DND-41 (cell line): ENCODE measurements at regions not wholly inside any gene's neighbourhood (a gene's known extent, or its start where the extent isn't known, plus 50 kb on each side); places are given as distances from the start of the nearest gene placed in this dataset.

ENCODE experiments used
- ATAC-seq: fragments of 200-7000 bp; cut with Tn5 transposase; 3 replicates; pipeline ENCODE4 v1.9.1; 2021; ENCODE audit warnings: low read depth; ENCODE audit not compliant: insufficient read depth
- DNase-seq: peaks from one replicate; pipeline ENCODE4 v3.0.0-alpha.2; 2020
- H2AFZ ChIP-seq: 2 replicates; pipeline ENCODE4 v1.6.0; 2012; ENCODE audit warnings: low read depth, low read length
- H3K27ac ChIP-seq: 2 replicates; pipeline ENCODE4 v1.5.1; 2012; ENCODE audit warnings: low read length, inconsistent platforms
- H3K27me3 ChIP-seq: fragments of 200-600 bp; sonication (generic); 2 replicates; pipeline ENCODE4 v1.6.0; 2012; ENCODE audit warnings: low read length, mild to moderate bottlenecking, inconsistent platforms; ENCODE audit not compliant: insufficient read depth, poor library complexity
- H3K36me3 ChIP-seq: 2 replicates; pipeline ENCODE4 v1.5.1; 2012; ENCODE audit warnings: low read length, inconsistent platforms; ENCODE audit not compliant: insufficient read depth
- H3K4me1 ChIP-seq: 2 replicates; pipeline ENCODE4 v1.5.1; 2012; ENCODE audit warnings: mild to moderate bottlenecking, low read length; ENCODE audit not compliant: insufficient read depth
- H3K4me2 ChIP-seq: 2 replicates; pipeline ENCODE4 v1.6.0; 2012; ENCODE audit warnings: mild to moderate bottlenecking, moderate library complexity, low read length, inconsistent platforms; ENCODE audit not compliant: insufficient read depth
- H3K4me3 ChIP-seq, 2 experiments: fragments of 200-600 bp in 1 of 2; shearing (Covaris generic) in 1 of 2; 2 replicates each; pipeline ENCODE4 v1.5.1; 2012 to 2016; ENCODE audit warnings: inconsistent platforms in 2 of 2, low read length in 2 of 2, mild to moderate bottlenecking in 2 of 2, low read depth in 1 of 2, moderate library complexity in 1 of 2
- H3K79me2 ChIP-seq: 2 replicates; pipeline ENCODE4 v1.6.0; 2012; ENCODE audit warnings: low read length, inconsistent platforms; ENCODE audit not compliant: insufficient read depth
- H3K9ac ChIP-seq: 2 replicates; pipeline ENCODE4 v1.6.0; 2012; ENCODE audit warnings: low read depth, mild to moderate bottlenecking, inconsistent platforms, low read length, moderate library complexity
- H3K9me3 ChIP-seq: 2 replicates; pipeline ENCODE4 v1.5.1; 2012; ENCODE audit warnings: low read length, moderate library complexity, mild to moderate bottlenecking, inconsistent platforms; ENCODE audit not compliant: insufficient read depth, severe bottlenecking
- H4K20me1 ChIP-seq: 2 replicates; pipeline ENCODE4 v1.6.0; 2012; ENCODE audit warnings: low read length; ENCODE audit not compliant: insufficient read depth
- EZH2 ChIP-seq: IDR thresholded peaks from 3 replicates; pipeline ENCODE4 v1.6.1; 2012; ENCODE audit warnings: borderline replicate concordance, low read depth, mild to moderate bottlenecking, moderate library complexity, low read length, inconsistent platforms; ENCODE audit not compliant: severe bottlenecking
- TF ChIP-seq, protein P1 (sequence below): IDR thresholded peaks from 2 replicates; pipeline ENCODE4 v1.5.1; 2012; ENCODE audit warnings: borderline replicate concordance, low read length, moderate library complexity, mild to moderate bottlenecking; ENCODE audit not compliant: poor library complexity, severe bottlenecking; ENCODE audit errors: extremely low read depth

DNA sequence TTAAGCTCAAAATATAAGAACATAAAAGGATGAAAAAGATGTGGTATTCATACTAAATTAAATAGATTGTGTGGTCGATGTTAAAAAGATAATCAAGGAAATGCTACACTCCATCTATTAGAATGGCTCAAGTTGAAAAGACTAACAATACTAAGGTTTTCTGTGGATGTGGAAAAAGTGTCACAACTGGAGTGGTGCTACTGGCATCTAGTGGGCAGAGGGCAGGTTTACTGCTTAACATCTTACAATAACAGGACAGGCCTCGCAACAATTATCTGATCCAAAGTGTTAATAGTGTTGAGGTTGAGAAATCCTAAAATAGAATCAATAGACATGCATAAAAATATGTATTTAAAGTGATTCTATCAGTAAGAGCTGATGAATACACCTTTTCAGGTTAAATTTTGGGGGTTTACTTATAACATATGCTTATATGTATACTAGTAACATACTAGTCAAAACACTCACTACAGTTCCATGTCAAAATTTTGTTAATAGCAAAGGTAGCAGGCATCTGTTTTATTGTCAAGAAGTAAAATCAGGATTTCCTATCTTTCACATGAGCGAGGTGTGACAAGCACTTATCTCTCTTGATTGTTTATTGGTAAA lies 91.5 kb upstream of the TMEFF2 start:
- no peaks in the 10 kb centered on the region for H3K36me3 ChIP-seq
- no peaks in the 10 kb centered on the region for H3K79me2 ChIP-seq
- no peaks in the 10 kb centered on the region for H4K20me1 ChIP-seq
- no peak overlapping the region for H3K4me3 ChIP-seq
- no peak overlapping the region for H3K4me2 ChIP-seq
- no peaks in the 10 kb centered on the region for H3K4me1 ChIP-seq
- DNase-seq (no peak), ATAC-seq (0 out of 3 replicates have a peak, but pooled peaks have one; percentile 40)
- no peak overlapping the region for H3K27ac ChIP-seq
- TF ChIP-seq, protein P1, sequence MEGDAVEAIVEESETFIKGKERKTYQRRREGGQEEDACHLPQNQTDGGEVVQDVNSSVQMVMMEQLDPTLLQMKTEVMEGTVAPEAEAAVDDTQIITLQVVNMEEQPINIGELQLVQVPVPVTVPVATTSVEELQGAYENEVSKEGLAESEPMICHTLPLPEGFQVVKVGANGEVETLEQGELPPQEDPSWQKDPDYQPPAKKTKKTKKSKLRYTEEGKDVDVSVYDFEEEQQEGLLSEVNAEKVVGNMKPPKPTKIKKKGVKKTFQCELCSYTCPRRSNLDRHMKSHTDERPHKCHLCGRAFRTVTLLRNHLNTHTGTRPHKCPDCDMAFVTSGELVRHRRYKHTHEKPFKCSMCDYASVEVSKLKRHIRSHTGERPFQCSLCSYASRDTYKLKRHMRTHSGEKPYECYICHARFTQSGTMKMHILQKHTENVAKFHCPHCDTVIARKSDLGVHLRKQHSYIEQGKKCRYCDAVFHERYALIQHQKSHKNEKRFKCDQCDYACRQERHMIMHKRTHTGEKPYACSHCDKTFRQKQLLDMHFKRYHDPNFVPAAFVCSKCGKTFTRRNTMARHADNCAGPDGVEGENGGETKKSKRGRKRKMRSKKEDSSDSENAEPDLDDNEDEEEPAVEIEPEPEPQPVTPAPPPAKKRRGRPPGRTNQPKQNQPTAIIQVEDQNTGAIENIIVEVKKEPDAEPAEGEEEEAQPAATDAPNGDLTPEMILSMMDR = peak; percentile 31
- no peak for TF ChIP-seq EZH2
- no peak overlapping the region for H3K9ac ChIP-seq
- H3K27me3 ChIP-seq = no peaks in the 10 kb centered on the region
- no peaks in the 10 kb centered on the region for H3K9me3 ChIP-seq
- no peak overlapping the region for H2AFZ ChIP-seq

DNA sequence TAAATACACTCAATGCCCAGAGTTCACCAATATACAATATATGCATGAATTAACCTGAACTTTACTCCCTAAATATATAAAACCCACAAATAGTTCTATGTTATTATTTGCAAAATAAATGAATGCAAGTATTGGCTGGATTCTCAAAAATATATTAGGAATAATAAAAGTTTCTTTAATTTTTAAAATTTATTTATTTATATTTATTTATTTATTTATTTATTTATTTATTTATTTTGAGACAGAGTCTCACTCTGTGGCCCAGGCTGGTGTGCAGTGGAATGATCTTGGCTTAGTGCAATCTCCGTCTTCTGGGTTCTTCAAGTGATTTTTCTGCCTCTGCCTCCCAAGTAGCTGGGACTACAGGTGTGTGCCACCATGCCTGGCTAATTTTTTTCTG lies 88.7 kb upstream of the TMEFF2 start:
- ATAC-seq = no peak

DNA sequence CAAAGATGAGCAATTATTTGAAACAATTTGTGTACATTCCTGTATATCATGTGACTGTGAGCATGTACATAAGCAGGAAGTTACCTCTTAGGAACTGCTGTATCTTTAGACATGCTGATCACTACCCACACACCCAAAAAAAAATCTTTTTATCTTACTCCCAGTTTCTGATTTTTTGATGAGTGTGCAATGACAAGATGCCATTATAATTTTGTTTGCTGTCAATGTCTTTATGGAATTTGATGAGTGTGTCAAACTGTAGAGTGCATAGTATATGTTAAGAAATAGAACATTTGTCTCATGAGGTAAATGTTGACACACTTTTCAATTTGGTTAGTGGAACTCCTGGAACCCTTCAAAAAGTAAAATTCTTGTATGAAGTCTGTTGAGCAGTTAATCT lies 84.0 kb upstream of the TMEFF2 start:
- Histone ChIP-seq H3K27me3 (no peaks in the 10 kb centered on the region), H3K79me2 (no peaks in the 10 kb centered on the region), H3K4me1 (no peaks in the 10 kb centered on the region), H3K4me3 (no peak overlapping the region), H2AFZ (no peak overlapping the region), H4K20me1 (no peaks in the 10 kb centered on the region), H3K4me2 (no peak overlapping the region), H3K36me3 (no peaks in the 10 kb centered on the region), H3K9me3 (no peaks in the 10 kb centered on the region), H3K9ac (no peak overlapping the region), H3K27ac (no peak overlapping the region)
- DNase-seq (no peak), ATAC-seq (no peak)
- TF ChIP-seq EZH2 = no peak
- TF ChIP-seq, protein P1 = no peak

More for the DNA sequence above, 88.7 kb upstream of the TMEFF2 start:
- Histone ChIP-seq H3K27me3 (no peaks in the 10 kb centered on the region), H3K4me1 (no peaks in the 10 kb centered on the region), H3K36me3 (no peaks in the 10 kb centered on the region), H3K27ac (no peak overlapping the region), H3K4me3 (no peak overlapping the region), H3K4me2 (no peak overlapping the region), H2AFZ (no peak overlapping the region), H3K9ac (no peak overlapping the region), H3K79me2 (no peaks in the 10 kb centered on the region), H4K20me1 (no peaks in the 10 kb centered on the region), H3K9me3 (no peaks in the 10 kb centered on the region)
- DNase-seq = no peak
- TF ChIP-seq, protein P1 = no peak
- TF ChIP-seq EZH2 = no peak
